Activated naive CD4-positive, alpha-beta T cell treated with anti-CD3 and anti-CD28 coated beads for 36 hours (primary cell): ENCODE measurements at regions not wholly inside any gene's neighbourhood (a gene's known extent, or its start where the extent isn't known, plus 50 kb on each side); places are given as distances from the start of the nearest gene placed in this dataset.

Experiments
- CTCF ChIA-PET: fragments of 350-600 bp; sonication (Branson Sonifier 250); formaldehyde crosslinking; loops from one replicate; lab custom pipeline; 2021; ENCODE audit warnings: antibody characterized with exemption; lab: Charles Lee
- DNase-seq: peaks from one replicate; pipeline ENCODE4 v3.0.0-alpha.2; 2020
- H3K27ac Mint-ChIP-seq: one replicate; pipeline ENCODE4 v1.8.0; 2021; ENCODE audit warnings: mild to moderate bottlenecking, mixed read lengths
- H3K27me3 Mint-ChIP-seq: one replicate; pipeline ENCODE4 v1.8.0; 2021; ENCODE audit warnings: low read depth, mixed read lengths
- H3K36me3 Mint-ChIP-seq: one replicate; pipeline ENCODE4 v1.8.0; 2021; ENCODE audit warnings: low read depth, mixed read lengths
- H3K4me1 Mint-ChIP-seq: one replicate; pipeline ENCODE4 v1.8.0; 2021; ENCODE audit warnings: low read depth, mixed read lengths
- H3K4me3 Mint-ChIP-seq: one replicate; pipeline ENCODE4 v1.8.0; 2021; ENCODE audit warnings: mild to moderate bottlenecking, moderate library complexity, mixed read lengths
- H3K9me3 Mint-ChIP-seq: one replicate; pipeline ENCODE4 v1.8.0; 2021; ENCODE audit warnings: mixed read lengths
- intact Hi-C: fragments of 100-400 bp; cut with micrococcal nuclease; formaldehyde crosslinking; loops from one replicate; pipeline ENCODE4 v1.15.1; 2023

DNA sequence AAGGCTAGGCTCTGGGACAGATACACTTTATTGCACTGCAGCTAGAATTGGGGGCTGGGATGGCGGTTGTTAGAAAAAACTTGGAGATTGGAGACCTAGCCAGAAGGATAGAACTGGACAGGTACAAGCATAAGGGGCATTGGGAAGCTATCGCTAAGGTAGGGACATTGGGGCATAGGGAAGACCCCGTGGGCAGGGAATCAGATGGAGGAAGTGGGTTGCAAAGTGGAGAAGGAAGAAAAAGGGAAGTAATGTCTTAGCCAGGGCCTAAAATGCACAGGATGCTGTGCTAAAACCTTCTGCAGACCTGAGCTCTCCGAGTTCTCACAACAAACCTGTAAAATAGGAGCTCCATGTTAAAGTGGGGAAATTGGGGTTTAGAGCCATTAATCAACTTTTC is 178.2 kb downstream of the ZDHHC21 start:
- CTCF ChIA-PET, result no interaction called here
- H3K4me1 Mint-ChIP-seq, result no peaks in the 10 kb centered on the region
- H3K27ac Mint-ChIP-seq, result no peak overlapping the region
- intact Hi-C loops, result no loop called here
- no peak for DNase-seq
- peaks cover 5% of the 10 kb centered on the region for H3K27me3 Mint-ChIP-seq
- no peaks in the 10 kb centered on the region for H3K36me3 Mint-ChIP-seq
- no peaks in the 10 kb centered on the region for H3K9me3 Mint-ChIP-seq
- H3K4me3 Mint-ChIP-seq, result no peak overlapping the region

DNA sequence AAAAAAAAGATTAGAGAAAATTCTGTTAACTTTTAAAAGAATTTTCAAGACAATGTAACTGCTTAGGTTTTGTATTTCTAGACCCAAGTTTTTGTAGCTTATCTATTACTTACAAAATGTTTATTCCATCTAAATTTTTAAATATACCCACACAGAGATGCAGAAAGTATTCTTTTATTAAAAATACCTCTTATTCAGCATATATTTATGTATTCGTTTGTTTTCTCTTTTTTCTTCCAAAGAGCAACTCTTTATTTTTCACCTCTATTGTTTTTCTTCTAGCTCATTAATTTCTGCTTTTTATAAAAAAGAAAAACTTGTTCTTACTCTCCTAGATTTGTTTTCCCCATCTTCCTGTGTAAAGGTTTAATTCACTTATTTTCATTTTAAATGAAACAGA is 180.3 kb downstream of the ZDHHC21 start:
- CTCF ChIA-PET, result interaction anchor here (0.7 kb wide), 1 partner anchor 40 kb away, joined by 3 read pairs; no protein-coding TSS in a partner anchor
- Mint-ChIP-seq H3K4me3 (no peak overlapping the region), H3K27ac (no peak overlapping the region), H3K36me3 (no peaks in the 10 kb centered on the region), H3K27me3 (peaks cover 14% of the 10 kb centered on the region), H3K4me1 (no peaks in the 10 kb centered on the region), H3K9me3 (no peaks in the 10 kb centered on the region)
- intact Hi-C loops, result no loop called here
- no peak for DNase-seq

DNA sequence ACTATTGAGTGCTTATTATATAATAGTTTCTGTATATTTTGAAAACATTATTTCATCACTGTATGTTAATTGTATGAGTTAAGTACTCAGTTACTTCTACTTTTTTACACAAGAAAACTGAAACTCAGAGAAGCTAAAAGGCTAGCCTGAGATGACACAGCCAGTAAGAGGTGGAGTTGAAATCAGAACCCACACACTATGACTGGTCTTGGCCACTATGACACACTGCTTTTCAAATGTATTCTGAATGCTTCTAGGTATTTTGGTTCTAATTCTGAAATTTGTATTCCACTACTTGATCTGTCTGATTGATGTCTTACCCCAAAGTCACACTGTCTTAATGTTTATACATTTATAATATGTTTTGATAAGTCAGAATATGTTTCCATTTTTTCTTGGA is 181.8 kb downstream of the ZDHHC21 start:
- H3K27me3 Mint-ChIP-seq, result peaks cover 14% of the 10 kb centered on the region
- CTCF ChIA-PET, result no interaction called here
- H3K9me3 Mint-ChIP-seq, result no peaks in the 10 kb centered on the region
- no peaks in the 10 kb centered on the region for H3K36me3 Mint-ChIP-seq
- intact Hi-C loops, result no loop called here
- no peak overlapping the region for H3K27ac Mint-ChIP-seq
- H3K4me3 Mint-ChIP-seq, result no peak overlapping the region
- no peak for DNase-seq
- H3K4me1 Mint-ChIP-seq, result no peaks in the 10 kb centered on the region

DNA sequence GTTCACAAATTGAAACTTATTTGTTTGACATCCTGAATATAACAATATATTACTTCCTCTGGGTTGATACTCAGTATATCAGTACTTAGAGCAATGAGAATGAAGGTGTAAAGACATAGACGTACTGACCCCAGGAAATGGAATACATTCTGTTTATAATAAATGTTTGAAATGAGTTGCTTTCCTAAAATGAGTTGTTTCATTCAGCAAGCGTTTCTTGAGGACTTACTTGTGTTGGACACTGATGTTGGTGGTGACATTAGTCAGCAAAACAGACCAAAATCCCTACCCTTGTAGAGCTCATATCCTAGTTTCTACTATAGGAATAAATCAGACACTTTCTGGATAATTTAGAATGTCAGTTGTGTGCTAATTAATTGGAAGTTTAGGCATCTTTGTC is 184.3 kb downstream of the ZDHHC21 start:
- Mint-ChIP-seq H3K4me1 (no peaks in the 10 kb centered on the region), H3K27ac (no peak overlapping the region), H3K36me3 (no peaks in the 10 kb centered on the region), H3K9me3 (no peaks in the 10 kb centered on the region), H3K27me3 (peaks cover 10% of the 10 kb centered on the region), H3K4me3 (no peak overlapping the region)
- intact Hi-C loops, result no loop called here
- CTCF ChIA-PET, result no interaction called here
- DNase-seq, result no peak

DNA sequence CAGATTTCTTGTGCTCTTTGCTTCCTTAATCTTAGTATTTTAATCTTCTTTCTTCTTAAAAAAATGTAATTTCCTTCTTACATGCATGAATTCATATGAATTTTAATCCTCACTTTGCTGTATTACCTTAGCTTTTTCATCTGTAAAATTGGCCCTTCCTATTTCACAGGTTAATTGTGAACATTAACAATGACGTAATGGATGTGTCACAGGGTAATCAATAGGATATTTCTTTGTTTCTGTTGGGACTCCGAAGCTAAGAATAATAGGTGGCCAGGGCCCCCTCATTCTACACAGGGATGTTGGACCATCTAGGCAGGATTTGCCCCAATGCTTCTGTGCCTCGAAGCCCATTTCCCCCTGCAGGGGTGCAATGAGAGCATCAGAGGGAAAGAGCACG is 187.4 kb upstream of the NFIB start:
- DNase-seq, result no peak
- Mint-ChIP-seq H3K4me3 (no peak overlapping the region), H3K9me3 (peaks cover 2% of the 10 kb centered on the region), H3K27ac (no peak overlapping the region), H3K27me3 (no peaks in the 10 kb centered on the region), H3K36me3 (no peaks in the 10 kb centered on the region), H3K4me1 (no peaks in the 10 kb centered on the region)
- CTCF ChIA-PET, result no interaction called here
- intact Hi-C loops, result no loop called here

DNA sequence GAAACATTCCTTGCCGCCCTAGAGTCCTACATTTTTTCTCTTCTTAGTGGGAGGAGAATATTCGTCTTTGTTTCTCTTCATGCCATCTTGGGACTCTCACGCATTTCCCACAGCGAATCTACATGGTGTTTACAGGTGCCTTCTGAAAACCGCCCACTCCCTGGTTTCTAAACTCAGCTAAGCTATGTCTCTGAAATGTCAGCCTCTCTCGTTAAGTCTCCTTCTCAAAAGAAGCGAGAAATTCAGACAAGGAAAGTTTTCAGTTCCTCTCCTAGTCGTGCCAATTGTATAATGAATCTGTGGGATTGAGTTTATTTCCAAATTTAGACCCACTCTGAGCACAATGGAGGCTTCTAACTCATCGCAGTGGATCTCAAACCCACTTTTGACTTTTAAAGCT is 186.8 kb upstream of the NFIB start:
- Mint-ChIP-seq H3K4me3 (no peak overlapping the region), H3K36me3 (no peaks in the 10 kb centered on the region), H3K9me3 (peaks cover 2% of the 10 kb centered on the region), H3K4me1 (no peaks in the 10 kb centered on the region), H3K27ac (no peak overlapping the region), H3K27me3 (no peaks in the 10 kb centered on the region)
- CTCF ChIA-PET, result no interaction called here
- no peak for DNase-seq
- intact Hi-C loops, result no loop called here

DNA sequence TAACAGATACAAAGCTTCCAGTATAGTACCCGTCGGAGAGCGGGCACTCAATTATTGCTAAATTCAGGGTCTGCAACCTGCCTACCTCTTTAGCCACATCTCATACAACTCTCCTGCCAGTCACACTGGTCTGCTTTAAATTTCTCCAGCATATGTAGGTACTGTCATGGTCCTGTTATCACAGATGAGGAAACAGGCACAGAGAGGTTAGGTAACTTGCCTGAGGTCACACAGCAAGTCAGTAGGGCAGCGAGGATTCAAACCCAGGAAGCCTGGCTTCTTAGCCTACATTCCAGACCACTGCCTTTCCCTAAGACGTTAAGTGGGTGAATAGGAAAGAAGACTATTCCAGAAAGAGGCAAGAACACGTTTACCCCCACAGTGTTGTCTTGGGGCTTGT is 186.0 kb upstream of the NFIB start:
- Mint-ChIP-seq H3K9me3 (peaks cover 2% of the 10 kb centered on the region), H3K4me1 (no peaks in the 10 kb centered on the region), H3K27me3 (no peaks in the 10 kb centered on the region), H3K27ac (no peak overlapping the region), H3K4me3 (no peak overlapping the region), H3K36me3 (no peaks in the 10 kb centered on the region)
- DNase-seq, result no peak
- intact Hi-C loops, result no loop called here
- CTCF ChIA-PET, result no interaction called here

DNA sequence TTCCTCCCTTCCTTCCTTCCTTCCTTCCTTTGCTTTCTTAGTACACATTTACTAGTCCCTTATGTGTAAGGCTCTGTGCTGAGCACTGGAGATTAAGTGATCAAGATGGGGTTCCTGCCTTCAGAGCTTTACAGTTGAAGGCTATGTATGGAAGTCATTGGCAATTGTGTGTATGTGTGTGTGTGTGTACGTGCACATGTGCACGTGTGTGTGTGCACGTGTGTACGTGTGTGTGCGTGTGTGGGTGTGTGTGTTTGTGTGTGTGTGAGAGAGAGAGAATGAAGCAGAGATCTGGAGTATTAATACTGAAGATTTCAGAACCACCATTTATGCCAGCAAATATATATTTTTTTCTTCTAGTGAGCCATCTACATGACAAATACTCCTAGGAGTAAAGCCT is 184.9 kb upstream of the NFIB start:
- DNase-seq, result no peak
- intact Hi-C loops, result no loop called here
- Mint-ChIP-seq H3K4me3 (no peak overlapping the region), H3K36me3 (peaks cover 1% of the 10 kb centered on the region), H3K27me3 (peaks cover 3% of the 10 kb centered on the region), H3K27ac (no peak overlapping the region), H3K4me1 (no peaks in the 10 kb centered on the region), H3K9me3 (peaks cover 2% of the 10 kb centered on the region)
- CTCF ChIA-PET, result no interaction called here

DNA sequence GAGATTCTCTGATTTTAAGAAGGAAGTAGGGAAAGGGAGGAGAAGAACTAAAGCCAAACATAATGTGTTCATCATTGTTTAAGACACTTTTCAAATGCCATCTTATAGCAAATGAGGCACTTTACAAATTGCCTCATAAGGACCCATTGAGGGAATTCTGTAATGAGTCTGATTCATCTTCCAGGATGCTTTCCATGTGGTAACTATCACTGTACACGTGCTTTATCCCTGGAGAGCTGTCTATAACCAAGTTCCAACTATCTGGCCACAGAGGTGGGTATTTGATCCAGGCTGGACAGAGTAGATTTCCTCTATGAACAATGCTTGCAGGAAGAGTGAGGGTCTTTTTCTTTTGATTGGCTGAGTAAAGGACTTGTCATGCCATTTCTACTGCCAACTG is 183.5 kb upstream of the NFIB start:
- Mint-ChIP-seq H3K9me3 (peaks cover 2% of the 10 kb centered on the region), H3K36me3 (peaks cover 1% of the 10 kb centered on the region), H3K4me3 (no peak overlapping the region), H3K4me1 (no peaks in the 10 kb centered on the region), H3K27me3 (peaks cover 3% of the 10 kb centered on the region), H3K27ac (no peak overlapping the region)
- intact Hi-C loops, result no loop called here
- no peak for DNase-seq
- CTCF ChIA-PET, result no interaction called here

DNA sequence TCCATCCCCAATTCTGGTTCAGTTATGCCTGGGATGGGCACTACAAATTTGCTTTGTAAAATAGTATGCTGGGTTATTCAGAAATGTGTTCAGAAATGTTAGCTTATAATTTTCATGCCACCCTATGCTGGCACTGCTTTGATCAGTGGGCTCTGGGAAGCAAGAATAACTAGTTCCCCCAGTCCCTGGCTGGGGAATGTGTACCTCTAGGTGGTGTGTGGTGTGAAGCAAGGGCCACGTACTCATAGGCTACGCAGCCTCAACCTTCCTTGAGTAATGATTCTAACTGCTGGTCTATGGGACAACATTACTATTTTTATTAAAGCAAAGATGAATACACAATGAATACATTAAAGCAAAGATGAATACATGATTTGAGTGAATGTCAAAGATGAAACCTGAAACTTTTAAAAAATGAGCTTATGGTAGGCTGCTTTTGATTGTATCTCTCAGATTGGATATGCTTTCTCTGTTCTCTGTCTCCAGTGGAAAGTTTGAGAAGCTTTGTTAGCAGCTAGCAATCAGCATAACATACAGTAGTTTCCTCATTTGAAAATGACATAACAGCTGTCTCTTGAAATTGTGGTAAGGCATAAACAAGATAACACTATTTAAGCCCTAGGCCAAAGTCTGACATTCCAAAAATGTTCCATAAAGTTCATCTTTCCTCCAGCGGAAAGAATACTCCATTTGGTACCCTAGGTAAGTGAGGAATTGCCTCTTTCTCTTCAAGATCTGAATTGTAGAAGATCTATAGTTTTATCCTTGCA is 174.7 kb upstream of the NFIB start:
- intact Hi-C loops, result no loop called here
- Mint-ChIP-seq H3K27ac (no peak overlapping the region), H3K27me3 (peaks cover 14% of the 10 kb centered on the region), H3K9me3 (peaks cover 2% of the 10 kb centered on the region), H3K4me1 (no peaks in the 10 kb centered on the region), H3K36me3 (no peaks in the 10 kb centered on the region), H3K4me3 (no peak overlapping the region)
- no peak for DNase-seq
- CTCF ChIA-PET, result no interaction called here

DNA sequence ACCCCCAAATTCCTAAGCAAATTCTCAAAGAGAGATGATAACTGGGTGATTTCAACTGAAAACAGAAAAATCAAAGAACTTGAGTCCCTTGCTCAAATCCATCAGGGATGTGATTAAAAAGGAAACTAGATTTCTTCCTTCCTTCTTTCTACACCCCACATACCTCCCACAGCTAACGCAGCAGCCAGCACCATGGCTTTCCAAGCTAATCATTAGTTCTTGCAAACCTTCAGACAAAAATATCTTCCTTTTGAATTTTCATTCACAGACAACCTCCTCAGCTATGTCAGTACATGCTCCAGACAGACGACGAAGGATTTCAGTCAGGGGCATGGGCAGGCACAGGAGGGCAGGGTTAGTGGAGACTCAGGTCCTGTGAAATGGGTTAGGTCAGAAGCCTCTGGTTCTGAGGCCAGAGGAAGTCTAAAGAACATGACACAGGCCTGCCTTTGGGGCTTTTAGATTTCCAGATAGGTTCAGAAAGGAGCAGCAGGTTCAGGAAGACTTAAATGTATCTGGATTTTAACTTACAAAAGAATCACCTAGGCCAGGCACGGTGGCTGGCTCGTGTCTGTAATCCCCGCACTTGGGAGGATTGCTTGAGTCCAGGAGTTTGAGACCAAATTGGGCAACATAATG is 173.7 kb upstream of the NFIB start:
- Mint-ChIP-seq H3K27me3 (peaks cover 14% of the 10 kb centered on the region), H3K9me3 (peaks cover 2% of the 10 kb centered on the region), H3K4me3 (no peak overlapping the region), H3K27ac (no peak overlapping the region), H3K4me1 (no peaks in the 10 kb centered on the region), H3K36me3 (no peaks in the 10 kb centered on the region)
- intact Hi-C loops, result no loop called here
- DNase-seq, result no peak
- CTCF ChIA-PET, result no interaction called here

DNA sequence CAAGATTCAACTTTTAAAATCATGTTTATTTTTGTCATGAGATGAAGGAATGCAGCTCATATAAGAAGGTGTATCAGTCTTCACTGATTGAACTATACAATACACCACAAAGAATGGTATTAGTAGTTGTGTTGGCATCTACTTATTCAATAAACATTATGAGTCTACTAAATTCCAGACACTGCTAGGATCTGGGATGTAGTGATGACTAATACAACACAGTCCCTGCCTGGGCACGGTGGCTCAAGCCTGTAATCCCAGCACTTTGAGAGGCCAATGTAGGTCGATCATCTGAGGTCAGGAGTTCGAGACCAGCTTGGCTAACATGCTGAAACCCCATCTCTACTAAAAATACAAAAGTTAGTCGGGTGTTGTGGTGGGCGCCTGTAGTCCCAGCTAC is 171.4 kb upstream of the NFIB start:
- Mint-ChIP-seq H3K27ac (no peak overlapping the region), H3K9me3 (no peaks in the 10 kb centered on the region), H3K4me1 (no peaks in the 10 kb centered on the region), H3K36me3 (no peaks in the 10 kb centered on the region), H3K4me3 (no peak overlapping the region), H3K27me3 (peaks cover 15% of the 10 kb centered on the region)
- intact Hi-C loops, result no loop called here
- CTCF ChIA-PET, result no interaction called here
- DNase-seq, result no peak

DNA sequence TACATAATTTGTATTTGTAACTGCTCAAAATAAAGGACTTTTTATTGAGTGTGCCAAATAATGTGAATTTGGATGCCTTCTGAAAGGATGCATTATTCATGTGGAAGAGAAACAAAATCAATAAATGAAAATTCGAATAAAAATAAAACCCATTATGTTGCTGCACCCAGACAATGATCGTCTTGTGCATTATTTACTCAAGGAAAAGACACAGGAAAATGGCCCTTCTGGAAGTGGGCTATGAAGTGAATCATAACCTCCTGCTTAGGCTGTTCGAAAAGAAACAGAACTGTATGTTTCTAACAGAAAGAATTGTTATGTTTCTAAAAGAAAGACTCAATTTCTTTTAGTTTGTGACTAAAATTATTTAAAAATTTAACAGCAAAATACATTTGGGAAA is 168.9 kb upstream of the NFIB start:
- intact Hi-C loops, result no loop called here
- CTCF ChIA-PET, result no interaction called here
- DNase-seq, result no peak
- Mint-ChIP-seq H3K27ac (no peak overlapping the region), H3K4me1 (no peaks in the 10 kb centered on the region), H3K36me3 (no peaks in the 10 kb centered on the region), H3K4me3 (no peak overlapping the region), H3K9me3 (no peaks in the 10 kb centered on the region), H3K27me3 (peaks cover 15% of the 10 kb centered on the region)
